Lung (tissue), 11 donors: ENCODE measurements at regions not wholly inside any gene's neighbourhood (a gene's known extent, or its start where the extent isn't known, plus 50 kb on each side); places are given as distances from the start of the nearest gene placed in this dataset.

Source experiments
- ATAC-seq: fragments of 200-7000 bp; cut with Tn5 transposase; one replicate; pipeline ENCODE4 v1.9.1; 2020; ENCODE audit warnings: moderate number of reproducible peaks; ENCODE audit not compliant: insufficient read depth, low FRiP score
- DNase-seq, 3 donors: peaks; one replicate each; pipeline ENCODE4 v3.0.0-alpha.2; 2013 to 2017
- H3K27ac ChIP-seq, 2 donors: one replicate each; pipeline ENCODE4 v1.5.1; 2013; ENCODE audit warnings: mild to moderate bottlenecking in 2 of 2, moderate library complexity in 2 of 2, control low read depth in 1 of 2, inconsistent platforms in 1 of 2, low read depth in 1 of 2, low read length in 1 of 2
- H3K27me3 ChIP-seq, 3 donors: one replicate each; pipeline ENCODE4 v1.5.1; 2013; ENCODE audit warnings: low read length in 2 of 3; ENCODE audit not compliant: control insufficient read depth in 3 of 3, insufficient read depth in 3 of 3
- H3K36me3 ChIP-seq, 4 donors: one replicate each; pipeline ENCODE4 v1.5.1; 2013; ENCODE audit warnings: low read length in 4 of 4, mild to moderate bottlenecking in 1 of 4, moderate library complexity in 1 of 4; ENCODE audit not compliant: control insufficient read depth in 4 of 4, insufficient read depth in 4 of 4
- H3K4me1 ChIP-seq, 5 donors: one replicate each; pipeline ENCODE4 v1.5.1; 2013; ENCODE audit warnings: low read length in 5 of 5, mild to moderate bottlenecking in 2 of 5, moderate library complexity in 1 of 5; ENCODE audit not compliant: control insufficient read depth in 5 of 5, insufficient read depth in 5 of 5
- H3K4me3 ChIP-seq: one replicate; pipeline ENCODE4 v1.5.1; 2013; ENCODE audit warnings: mild to moderate bottlenecking, control low read depth, moderate library complexity
- H3K9ac ChIP-seq, 2 donors: one replicate each; pipeline ENCODE4 v1.5.1; 2013; ENCODE audit warnings: low read length in 2 of 2, control low read depth in 1 of 2; ENCODE audit not compliant: insufficient read depth in 1 of 2
- H3K9me3 ChIP-seq, 4 donors: one replicate each; pipeline ENCODE4 v1.5.1; 2013; ENCODE audit warnings: low read length in 3 of 4, mild to moderate bottlenecking in 1 of 4, moderate library complexity in 1 of 4; ENCODE audit not compliant: control insufficient read depth in 4 of 4, insufficient read depth in 3 of 4
- CTCF ChIP-seq: IDR thresholded peaks from 2 replicates; pipeline ENCODE4 v1.5.1; 2012; ENCODE audit warnings: mild to moderate bottlenecking; ENCODE audit errors: control extremely low read depth, extremely low read depth
- WGBS, 2 donors: extraction: QIAGEN DNeasy Blood & Tissue Kit; methylation state at CpG; one replicate each; pipeline ENCODE4 v1.1.7; 2013; 5-methylcytosine and 5-hydroxymethylcytosine counted together
- donor health status: control.
- donor health status: control.
- donor health status: Bipolar disorder and iron deficiency.
- donor health status: healthy.
- donor health status: DM: yes; HTN: yes; CAD: no.

GRCh38 chr7:49376817-49377375 lies 396.5 kb upstream of the VWC2 start:
- no peak for ATAC-seq
- no peak overlapping the region for H3K4me3 ChIP-seq
- no peak for TF ChIP-seq CTCF
- no peak overlapping the region for H3K27ac ChIP-seq
- no peaks in the 10 kb centered on the region for H3K27me3 ChIP-seq
- no peak overlapping the region for H3K9ac ChIP-seq
- peaks cover 0 to 6% (median 0%) of the 10 kb centered on the region in 4 donors for H3K9me3 ChIP-seq
- WGBS, 2 donors, result 70 to 81% methylated on average over 2 of the region's 2 CpGs
- DNase-seq, result no peak
- no peaks in the 10 kb centered on the region for H3K36me3 ChIP-seq
- H3K4me1 ChIP-seq, result no peaks in the 10 kb centered on the region

DNA sequence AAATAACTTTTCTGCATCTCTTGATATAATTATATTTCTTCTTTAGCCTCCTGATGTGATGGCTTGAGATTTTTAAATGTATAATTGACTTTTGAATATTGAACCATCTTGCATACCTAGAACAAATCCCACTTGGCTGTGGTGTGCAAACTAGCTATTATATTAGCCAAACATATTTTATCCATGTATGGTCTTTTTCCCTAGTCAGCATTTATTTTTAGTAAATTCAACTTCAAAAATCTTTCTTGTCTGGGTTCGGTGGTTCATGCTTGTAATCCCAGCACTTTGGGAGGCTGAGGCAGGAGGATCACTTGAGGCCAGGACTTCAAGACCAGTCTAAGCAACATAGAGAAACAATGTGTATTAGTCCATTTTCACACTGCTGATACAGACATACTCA lies 386.6 kb upstream of the VWC2 start:
- WGBS, 2 donors, result 85 to 87% methylated on average over 1 of the region's 1 CpG
- H3K9ac ChIP-seq, result no peak overlapping the region

GRCh38 chr7:49389871-49390479 lies 383.5 kb upstream of the VWC2 start:
- ATAC-seq, result no peak
- no peak overlapping the region for H3K4me3 ChIP-seq

More for the DNA sequence above, 386.6 kb upstream of the VWC2 start:
- DNase-seq (no peak), ATAC-seq (no peak)
- TF ChIP-seq CTCF, result no peak
- H3K4me3 ChIP-seq, result no peak overlapping the region
- H3K4me1 ChIP-seq, result no peaks in the 10 kb centered on the region
- H3K9me3 ChIP-seq, result peaks cover 0 to 3% (median 0%) of the 10 kb centered on the region in 4 donors
- no peak overlapping the region for H3K27ac ChIP-seq
- H3K36me3 ChIP-seq, result no peaks in the 10 kb centered on the region
- no peaks in the 10 kb centered on the region for H3K27me3 ChIP-seq

More at GRCh38 chr7:49389871-49390479, 383.5 kb upstream of the VWC2 start:
- peaks cover 0 to 3% (median 0%) of the 10 kb centered on the region in 4 donors for H3K9me3 ChIP-seq
- H3K4me1 ChIP-seq, result no peaks in the 10 kb centered on the region
- no peaks in the 10 kb centered on the region for H3K27me3 ChIP-seq
- no peak for TF ChIP-seq CTCF
- no peaks in the 10 kb centered on the region for H3K36me3 ChIP-seq
- no peak overlapping the region for H3K9ac ChIP-seq
- no peak for DNase-seq
- WGBS, 2 donors, result 61 to 74% methylated on average over 7 of the region's 7 CpGs
- H3K27ac ChIP-seq, result no peak overlapping the region
